SU-DHL-6 (cell line): ENCODE measurements at regions not wholly inside any gene's neighbourhood (a gene's known extent, or its start where the extent isn't known, plus 50 kb on each side); places are given as distances from the start of the nearest gene placed in this dataset.

Source experiments
- CTCF ChIP-seq: fragments of 200-600 bp; sonication (generic); IDR thresholded peaks from one replicate; pipeline ENCODE4 v1.5.1; 2017; ENCODE audit warnings: antibody characterized with exemption, mild to moderate bottlenecking, low read length, moderate library complexity; ENCODE audit not compliant: insufficient read depth, poor library complexity, severe bottlenecking
- EZH2phosphoT487 ChIP-seq: fragments of 200-600 bp; sonication (generic), shearing (Covaris generic); conservative IDR thresholded peaks from 2 replicates; pipeline ENCODE4 v1.6.1; 2018; ENCODE audit warnings: mild to moderate bottlenecking, antibody characterized with exemption, low read length, moderate library complexity, mixed read lengths

GRCh38 chr10:36416513-36416912, 708.9 kb upstream of the ANKRD30A start:
- TF ChIP-seq CTCF: no peak
- no peak for TF ChIP-seq EZH2phosphoT487
